ENCODE measurements at regions not wholly inside any gene's neighbourhood (a gene's known extent, or its start where the extent isn't known, plus 50 kb on each side); places are given as distances from the start of the nearest gene placed in this dataset.

- no peak for DNase-seq (ENCODE audit: low read depth)
- H3K4me3 ChIP-seq (ENCODE audit: low read depth, low read length) = no peak overlapping the region
- no peak for TF ChIP-seq CTCF (conservative IDR thresholded peaks at IDR 0.05; ENCODE audit: low read depth, low read length)
These were observed 328.2 kb downstream of the SH3GL2 start for GRCh38 chr9:17906841-17907778.

GRCh38 chr9:17907779-17908508 lies 329.1 kb downstream of the SH3GL2 start:
- no peak for TF ChIP-seq CTCF (conservative IDR thresholded peaks at IDR 0.05; ENCODE audit: low read depth, low read length)
- no peak overlapping the region for H3K4me3 ChIP-seq (ENCODE audit: low read depth, low read length)
- no peak for DNase-seq (ENCODE audit: low read depth)

- TF ChIP-seq CTCF (conservative IDR thresholded peaks at IDR 0.05; ENCODE audit: low read depth, low read length) = no peak
- H3K4me3 ChIP-seq (ENCODE audit: low read depth, low read length) = no peak overlapping the region
- DNase-seq (ENCODE audit: low read depth) = no peak
These were observed 347.4 kb downstream of the SH3GL2 start for GRCh38 chr9:17926246-17926645.

GRCh38 chr9:17927616-17928015 lies 348.8 kb downstream of the SH3GL2 start:
- no peak for TF ChIP-seq CTCF (conservative IDR thresholded peaks at IDR 0.05; ENCODE audit: low read depth, low read length)
- no peak for DNase-seq (ENCODE audit: low read depth)
- H3K4me3 ChIP-seq (ENCODE audit: low read depth, low read length) = no peak overlapping the region

GRCh38 chr9:17928228-17928627 lies 349.4 kb downstream of the SH3GL2 start:
- TF ChIP-seq CTCF (conservative IDR thresholded peaks at IDR 0.05; ENCODE audit: low read depth, low read length) = no peak
- no peak for DNase-seq (ENCODE audit: low read depth)
- H3K4me3 ChIP-seq (ENCODE audit: low read depth, low read length) = no peak overlapping the region

- DNase-seq (ENCODE audit: low read depth) = no peak
- TF ChIP-seq CTCF (conservative IDR thresholded peaks at IDR 0.05; ENCODE audit: low read depth, low read length) = no peak
- no peak overlapping the region for H3K4me3 ChIP-seq (ENCODE audit: low read depth, low read length)
These were observed 349.9 kb downstream of the SH3GL2 start for GRCh38 chr9:17928768-17929167.

All from epithelial cell of proximal tubule (primary cell).